ENCODE measurements at regions not wholly inside any gene's neighbourhood (a gene's known extent, or its start where the extent isn't known, plus 50 kb on each side); places are given as distances from the start of the nearest gene placed in this dataset.
"Not testable (repeated sequence)": the region's sequence is repeated elsewhere in the genome, so short reads cannot be mapped to it uniquely, and the experiment has no call there.

- no peak for DNase-seq (ENCODE audit: low read depth in 2 of 2)
Measured at GRCh38 chr9:135173066-135173465, 85.6 kb downstream of the OLFM1 start.

- DNase-seq (ENCODE audit: low read depth in 2 of 2), result no peak
Measured at GRCh38 chr9:135174248-135174647, 86.8 kb downstream of the OLFM1 start.

GRCh38 chr9:135174981-135175380 lies 87.5 kb downstream of the OLFM1 start:
- DNase-seq (ENCODE audit: low read depth in 2 of 2), result no peak

- no peak for DNase-seq (ENCODE audit: low read depth in 2 of 2)
Measured at GRCh38 chr9:135176284-135176683, 88.8 kb downstream of the OLFM1 start.

- not testable (repeated sequence) for DNase-seq (ENCODE audit: low read depth in 2 of 2)
Measured at GRCh38 chr9:135177562-135177961, 90.1 kb downstream of the OLFM1 start.

- no peak for DNase-seq (ENCODE audit: low read depth in 2 of 2)
Measured at GRCh38 chr9:135178498-135178897, 91.0 kb downstream of the OLFM1 start.

GRCh38 chr9:135179041-135179440 lies 91.6 kb downstream of the OLFM1 start:
- DNase-seq (ENCODE audit: low read depth in 2 of 2), result no peak

GRCh38 chr9:135179976-135180375 lies 92.5 kb downstream of the OLFM1 start:
- no peak for DNase-seq (ENCODE audit: low read depth in 2 of 2)

GRCh38 chr9:135180586-135180985 lies 93.1 kb downstream of the OLFM1 start:
- DNase-seq (ENCODE audit: low read depth in 2 of 2), result no peak

- no peak for DNase-seq (ENCODE audit: low read depth in 2 of 2)
Measured at GRCh38 chr9:135181336-135181735, 93.9 kb downstream of the OLFM1 start.

- DNase-seq (ENCODE audit: low read depth in 2 of 2), result not testable (repeated sequence)
Measured at GRCh38 chr9:135181841-135182240, 94.4 kb downstream of the OLFM1 start.

GRCh38 chr9:135183069-135183468 lies 95.6 kb downstream of the OLFM1 start:
- no peak for DNase-seq (ENCODE audit: low read depth in 2 of 2)

- no peak for DNase-seq (ENCODE audit: low read depth in 2 of 2)
Measured at GRCh38 chr9:135183528-135184180, 96.2 kb downstream of the OLFM1 start.

- no peak for DNase-seq (ENCODE audit: low read depth in 2 of 2)
Measured at GRCh38 chr9:135184181-135185053, 96.9 kb downstream of the OLFM1 start.

- DNase-seq (ENCODE audit: low read depth in 2 of 2), result no peak
Measured at GRCh38 chr9:135185060-135185459, 97.6 kb downstream of the OLFM1 start.

GRCh38 chr9:135186248-135187164 lies 99.0 kb downstream of the OLFM1 start:
- no peak for DNase-seq (ENCODE audit: low read depth in 2 of 2)

GRCh38 chr9:135187365-135187764 lies 99.9 kb downstream of the OLFM1 start:
- no peak for DNase-seq (ENCODE audit: low read depth in 2 of 2)

GRCh38 chr9:135188681-135189151 lies 101.2 kb downstream of the OLFM1 start:
- no peak for DNase-seq (ENCODE audit: low read depth in 2 of 2)

GRCh38 chr9:135189497-135189896 lies 102.0 kb downstream of the OLFM1 start:
- DNase-seq (ENCODE audit: low read depth in 2 of 2), result no peak

- no peak for DNase-seq (ENCODE audit: low read depth in 2 of 2)
Measured at GRCh38 chr9:135190789-135191577, 103.5 kb downstream of the OLFM1 start.

GRCh38 chr9:135192686-135193085 lies 105.2 kb downstream of the OLFM1 start:
- DNase-seq (ENCODE audit: low read depth in 2 of 2), result no peak

Data from fibroblast of skin of left quadriceps (primary cell).